ENCODE measurements at regions not wholly inside any gene's neighbourhood (a gene's known extent, or its start where the extent isn't known, plus 50 kb on each side); places are given as distances from the start of the nearest gene placed in this dataset.

DNA sequence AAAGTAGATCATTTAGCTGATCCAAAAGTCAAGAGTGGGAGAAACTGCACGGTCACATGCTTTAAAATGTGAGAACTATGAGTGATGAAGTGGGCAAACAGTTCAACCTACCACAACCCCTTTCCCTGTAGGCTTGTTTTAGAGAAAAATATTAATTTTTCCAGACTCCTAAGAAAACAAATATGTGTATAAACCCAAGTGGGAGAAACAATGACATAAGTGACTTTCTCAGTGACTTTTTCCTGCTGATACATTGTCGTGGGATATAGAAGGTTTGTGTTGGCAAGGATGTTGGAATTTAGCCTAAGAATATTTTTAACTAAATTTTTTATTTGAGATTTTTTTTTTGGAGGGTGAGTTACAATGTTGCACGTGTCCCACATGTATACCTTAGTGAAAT is 321.7 kb downstream of the FIGN start:
- H3K27ac Mint-ChIP-seq = no peak overlapping the region
- H3K36me3 Mint-ChIP-seq = no peaks in the 10 kb centered on the region
- Histone ChIP-seq H2AFZ (ENCODE audit: insufficient read depth, low read depth, low read length, poor library complexity, severe bottlenecking) (no peak overlapping the region), H3K9me3 (replicated peaks in 1 of 2; ENCODE audit: control insufficient read depth in 1 of 2, insufficient read depth in 1 of 2, low read length in 2 of 2) (no peaks in the 10 kb centered on the region), H3K27me3 (ENCODE audit: control insufficient read depth in 2 of 2, insufficient read depth in 2 of 2, low read length in 2 of 2) (no peaks in the 10 kb centered on the region), H3K9ac (ENCODE audit: insufficient read depth, low read length, poor library complexity, severe bottlenecking) (no peak overlapping the region), H3K4me2 (replicated peaks; ENCODE audit: extremely low read depth, low read length, poor library complexity, severe bottlenecking) (no peak overlapping the region), H3K36me3 (replicated peaks in 1 of 2; ENCODE audit: control insufficient read depth in 1 of 2, insufficient read depth in 2 of 2, low read length in 2 of 2) (no peaks in the 10 kb centered on the region), H4K20me1 (ENCODE audit: insufficient read depth, low read length) (no peaks in the 10 kb centered on the region), H3K4me3 (replicated peaks in 1 of 3; ENCODE audit: low read depth in 2 of 3, low read length in 3 of 3) (no peak overlapping the region), H3K79me2 (ENCODE audit: insufficient read depth, low read length) (no peaks in the 10 kb centered on the region), H3K27ac (ENCODE audit: low read depth in 1 of 2, low read length in 2 of 2) (no peak overlapping the region), H3K4me1 (ENCODE audit: control insufficient read depth in 1 of 2, insufficient read depth in 2 of 2, low read length in 2 of 2) (no peaks in the 10 kb centered on the region)
- intact Hi-C loops (cut with micrococcal nuclease) = no loop called here
- no peaks in the 10 kb centered on the region for H3K4me1 Mint-ChIP-seq
- H3K9me3 Mint-ChIP-seq = peaks cover 0 to 3% (median 0%) of the 10 kb centered on the region in 7 donors
- DNase-seq = no peak
- TF ChIP-seq, protein P1, sequence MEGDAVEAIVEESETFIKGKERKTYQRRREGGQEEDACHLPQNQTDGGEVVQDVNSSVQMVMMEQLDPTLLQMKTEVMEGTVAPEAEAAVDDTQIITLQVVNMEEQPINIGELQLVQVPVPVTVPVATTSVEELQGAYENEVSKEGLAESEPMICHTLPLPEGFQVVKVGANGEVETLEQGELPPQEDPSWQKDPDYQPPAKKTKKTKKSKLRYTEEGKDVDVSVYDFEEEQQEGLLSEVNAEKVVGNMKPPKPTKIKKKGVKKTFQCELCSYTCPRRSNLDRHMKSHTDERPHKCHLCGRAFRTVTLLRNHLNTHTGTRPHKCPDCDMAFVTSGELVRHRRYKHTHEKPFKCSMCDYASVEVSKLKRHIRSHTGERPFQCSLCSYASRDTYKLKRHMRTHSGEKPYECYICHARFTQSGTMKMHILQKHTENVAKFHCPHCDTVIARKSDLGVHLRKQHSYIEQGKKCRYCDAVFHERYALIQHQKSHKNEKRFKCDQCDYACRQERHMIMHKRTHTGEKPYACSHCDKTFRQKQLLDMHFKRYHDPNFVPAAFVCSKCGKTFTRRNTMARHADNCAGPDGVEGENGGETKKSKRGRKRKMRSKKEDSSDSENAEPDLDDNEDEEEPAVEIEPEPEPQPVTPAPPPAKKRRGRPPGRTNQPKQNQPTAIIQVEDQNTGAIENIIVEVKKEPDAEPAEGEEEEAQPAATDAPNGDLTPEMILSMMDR (IDR thresholded peaks at IDR 0.05) = no peak
- WGBS (ENCODE audit: insufficient coverage) = no CpG with 5 or more reads among the region's 3 CpGs
- H3K27me3 Mint-ChIP-seq (ENCODE audit: low read depth in 3 of 3) = peaks cover 0 to 1% (median 0%) of the 10 kb centered on the region in 3 donors
- H3K4me3 Mint-ChIP-seq = no peak overlapping the region

DNA sequence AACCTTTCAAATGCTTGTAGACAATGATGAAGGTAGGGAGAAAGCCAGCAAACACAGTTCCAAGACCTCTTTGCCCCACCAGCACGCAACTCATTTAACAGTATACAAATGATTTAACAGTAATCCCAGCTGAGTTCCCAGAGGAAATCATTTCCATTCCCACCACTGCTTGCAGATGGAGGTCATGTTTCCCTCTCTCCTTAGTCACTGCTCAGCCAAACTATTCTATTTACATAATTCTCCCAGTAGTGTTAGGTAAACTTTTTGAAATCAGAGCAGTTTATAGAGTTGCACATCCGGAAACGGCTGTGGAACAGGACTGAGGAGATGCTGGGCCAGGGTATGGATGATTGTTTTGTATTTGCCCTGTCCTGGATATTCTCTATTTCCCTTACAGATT is 328.5 kb downstream of the FIGN start:
- intact Hi-C loops (cut with micrococcal nuclease) = no loop called here
- H3K9me3 ChIP-seq (replicated peaks in 1 of 2; ENCODE audit: control insufficient read depth in 1 of 2, insufficient read depth in 1 of 2, low read length in 2 of 2) = no peaks in the 10 kb centered on the region
- H3K4me3 ChIP-seq (replicated peaks in 1 of 3; ENCODE audit: low read depth in 2 of 3, low read length in 3 of 3) = no peak overlapping the region
- no peak overlapping the region for H3K27ac ChIP-seq (ENCODE audit: low read depth in 1 of 2, low read length in 2 of 2)
- DNase-seq = no peak
- no peak overlapping the region for H3K4me2 ChIP-seq (replicated peaks; ENCODE audit: extremely low read depth, low read length, poor library complexity, severe bottlenecking)
- no peaks in the 10 kb centered on the region for H4K20me1 ChIP-seq (ENCODE audit: insufficient read depth, low read length)
- H3K9ac ChIP-seq (ENCODE audit: insufficient read depth, low read length, poor library complexity, severe bottlenecking) = no peak overlapping the region
- H3K79me2 ChIP-seq (ENCODE audit: insufficient read depth, low read length) = no peaks in the 10 kb centered on the region
- no peaks in the 10 kb centered on the region for H3K4me1 Mint-ChIP-seq
- WGBS (ENCODE audit: insufficient coverage) = 100% methylated on average over 1 of the region's 3 CpGs
- no peaks in the 10 kb centered on the region for H3K36me3 Mint-ChIP-seq
- TF ChIP-seq, protein P1 (IDR thresholded peaks at IDR 0.05) = no peak
- H3K27me3 ChIP-seq (ENCODE audit: control insufficient read depth in 2 of 2, insufficient read depth in 2 of 2, low read length in 2 of 2) = no peaks in the 10 kb centered on the region
- H3K27ac Mint-ChIP-seq = no peak overlapping the region
- H3K36me3 ChIP-seq (replicated peaks in 1 of 2; ENCODE audit: control insufficient read depth in 1 of 2, insufficient read depth in 2 of 2, low read length in 2 of 2) = no peaks in the 10 kb centered on the region
- H3K4me3 Mint-ChIP-seq = no peak overlapping the region
- H3K27me3 Mint-ChIP-seq (ENCODE audit: low read depth in 3 of 3) = no peaks in the 10 kb centered on the region
- H3K9me3 Mint-ChIP-seq = peaks cover 0 to 5% (median 0%) of the 10 kb centered on the region in 7 donors
- H3K4me1 ChIP-seq (ENCODE audit: control insufficient read depth in 1 of 2, insufficient read depth in 2 of 2, low read length in 2 of 2) = no peaks in the 10 kb centered on the region
- no peak overlapping the region for H2AFZ ChIP-seq (ENCODE audit: insufficient read depth, low read depth, low read length, poor library complexity, severe bottlenecking)

Measured in CD14-positive monocyte (primary cell).